BE2C (cell line): ENCODE measurements at regions not wholly inside any gene's neighbourhood (a gene's known extent, or its start where the extent isn't known, plus 50 kb on each side); places are given as distances from the start of the nearest gene placed in this dataset.

Experiments
- DNase-seq: peaks from one replicate; pipeline ENCODE4 v3.0.0-alpha.2; 2020
- H3K27me3 ChIP-seq: fragments of 250-450 bp; sonication (Bioruptor Pico); 2 replicates; pipeline ENCODE4 v1.5.1; 2020; ENCODE audit warnings: mild to moderate bottlenecking
- H3K36me3 ChIP-seq: fragments of 250-450 bp; sonication (Bioruptor Pico); 2 replicates; pipeline ENCODE4 v1.5.1; 2020; ENCODE audit warnings: mild to moderate bottlenecking
- H3K4me1 ChIP-seq: fragments of 250-450 bp; sonication (Bioruptor Pico); 2 replicates; pipeline ENCODE4 v1.5.1; 2020
- H3K4me3 ChIP-seq: 2 replicates; pipeline ENCODE4 v1.5.1; 2011; ENCODE audit warnings: low read depth, low read length
- H3K9me3 ChIP-seq: fragments of 250-450 bp; sonication (Bioruptor Pico); 2 replicates; pipeline ENCODE4 v1.5.1; 2020
- CTCF ChIP-seq: IDR thresholded peaks from 2 replicates; pipeline ENCODE4 v1.5.1; 2012; ENCODE audit warnings: mild to moderate bottlenecking, low read depth, low read length

DNA sequence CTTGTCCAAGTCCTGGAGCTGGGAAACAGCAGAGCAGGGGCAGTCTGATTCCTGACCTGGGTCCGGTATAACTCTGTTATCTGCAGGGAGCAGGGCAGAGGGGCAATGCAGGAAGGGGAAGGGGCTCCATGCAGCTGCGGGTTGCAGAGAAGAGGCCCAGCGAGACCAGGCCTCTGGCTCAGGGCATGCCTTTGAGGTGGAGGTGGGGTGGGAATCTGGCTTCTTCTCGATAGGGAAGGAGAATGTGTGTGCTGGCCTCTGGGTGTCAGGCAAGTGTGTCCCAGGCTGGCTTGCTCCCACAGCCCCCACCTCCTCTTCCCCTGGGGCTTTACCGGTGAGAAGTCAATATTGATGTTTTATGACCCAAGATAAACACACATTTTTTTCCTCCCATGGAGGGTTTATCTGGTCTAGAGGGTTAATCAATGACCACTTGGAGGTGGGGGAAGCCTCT is 187.1 kb upstream of the HAAO start:
- H3K4me1 ChIP-seq = peaks cover 7% of the 10 kb centered on the region; the same call in 1 of the 2 replicates
- DNase-seq = no peak
- H3K9me3 ChIP-seq = peaks cover 3% of the 10 kb centered on the region
- H3K4me3 ChIP-seq = no peak overlapping the region
- H3K27me3 ChIP-seq = no peaks in the 10 kb centered on the region
- no peaks in the 10 kb centered on the region for H3K36me3 ChIP-seq
- TF ChIP-seq CTCF = no peak

DNA sequence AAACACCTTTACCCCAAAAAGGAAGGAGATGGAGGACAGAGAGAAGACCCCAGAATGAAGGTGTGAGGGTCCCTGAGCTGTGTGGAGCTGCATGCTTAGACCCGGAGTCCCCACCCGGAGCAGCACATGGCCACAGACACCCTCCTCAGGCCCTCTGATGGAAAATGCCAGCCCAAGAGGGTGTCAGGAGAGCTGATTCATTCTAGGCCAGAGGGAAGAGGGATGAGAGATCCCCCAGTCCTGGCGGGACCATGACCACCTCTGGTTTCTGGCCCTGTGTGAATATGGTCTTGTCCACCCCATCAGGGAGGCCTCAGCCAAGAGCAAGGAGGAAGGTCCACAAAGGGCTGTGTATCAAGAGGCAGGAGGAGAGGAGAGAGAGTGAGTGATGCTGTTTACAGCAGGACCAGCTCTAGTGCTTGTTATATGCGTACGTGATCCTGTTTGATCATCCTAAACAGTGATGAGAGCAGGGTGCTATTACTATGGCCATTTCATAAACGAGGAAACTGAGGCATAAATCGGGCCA is 186.6 kb upstream of the HAAO start:
- TF ChIP-seq CTCF = no peak
- Histone ChIP-seq H3K4me3 (no peak overlapping the region), H3K9me3 (peaks cover 3% of the 10 kb centered on the region), H3K4me1 (0 out of 2 replicates have a peak, but pooled peaks cover 2% of the 10 kb centered on the region), H3K27me3 (no peaks in the 10 kb centered on the region), H3K36me3 (no peaks in the 10 kb centered on the region)
- DNase-seq = no peak

- DNase-seq = no peak
- Histone ChIP-seq H3K27me3 (no peaks in the 10 kb centered on the region), H3K4me3 (no peak overlapping the region), H3K4me1 (0 out of 2 replicates have a peak, but pooled peaks cover 2% of the 10 kb centered on the region), H3K36me3 (no peaks in the 10 kb centered on the region), H3K9me3 (peaks cover 3% of the 10 kb centered on the region)
- TF ChIP-seq CTCF = no peak
Observed at GRCh38 chr2:42978175-42978886, 185.9 kb upstream of the HAAO start.

DNA sequence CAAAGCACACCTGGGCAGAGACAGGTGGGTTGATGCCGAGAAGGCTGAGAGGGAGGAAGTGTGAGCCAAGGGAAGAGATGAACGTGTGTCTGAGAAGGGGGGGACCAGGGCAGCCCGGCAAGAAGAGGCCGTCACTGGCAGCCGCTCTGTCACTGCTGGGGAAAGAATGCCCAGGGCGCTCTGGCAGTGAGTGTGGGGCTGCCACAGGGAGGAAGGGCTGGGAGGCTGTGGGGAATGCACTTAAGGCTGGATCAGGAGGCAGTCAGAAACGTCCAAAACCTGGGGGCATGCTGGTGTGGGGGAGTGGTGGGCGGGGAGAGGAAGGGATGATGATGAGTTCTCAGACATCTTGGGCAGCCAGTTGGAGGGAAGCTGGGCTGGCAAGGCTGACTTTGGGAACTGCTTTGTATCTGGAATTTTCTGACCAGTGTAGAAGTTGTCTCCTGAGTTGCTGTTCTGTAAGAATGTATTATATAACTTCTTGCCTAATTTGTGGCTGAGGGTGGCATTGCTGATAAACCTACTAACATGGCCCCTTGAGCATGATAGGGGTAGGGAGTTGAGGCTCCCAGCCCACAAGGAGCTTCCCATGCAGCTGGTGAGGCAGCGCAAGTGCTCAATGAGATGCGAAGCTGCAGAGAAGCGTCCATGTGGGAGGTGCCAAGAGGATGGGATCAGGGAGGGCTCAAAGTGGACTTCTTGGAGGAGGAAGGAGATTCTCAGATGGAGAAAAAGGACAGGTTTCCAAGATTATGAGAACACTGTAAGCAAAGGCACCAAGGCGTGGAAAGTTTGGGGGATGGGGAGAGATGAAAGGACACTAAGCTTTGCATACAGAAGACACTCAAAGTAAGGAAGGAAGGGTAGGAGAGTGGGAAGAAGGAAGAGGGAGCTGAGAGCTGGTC is 185.1 kb upstream of the HAAO start:
- Histone ChIP-seq H3K4me1 (0 out of 2 replicates have a peak, but pooled peaks cover 2% of the 10 kb centered on the region), H3K9me3 (peaks cover 3% of the 10 kb centered on the region), H3K36me3 (no peaks in the 10 kb centered on the region), H3K4me3 (no peak overlapping the region), H3K27me3 (no peaks in the 10 kb centered on the region)
- TF ChIP-seq CTCF = no peak
- no peak for DNase-seq

- H3K36me3 ChIP-seq = no peaks in the 10 kb centered on the region
- no peaks in the 10 kb centered on the region for H3K27me3 ChIP-seq
- H3K4me3 ChIP-seq = no peak overlapping the region
- H3K4me1 ChIP-seq = 0 out of 2 replicates have a peak, but pooled peaks cover 2% of the 10 kb centered on the region
- no peak for DNase-seq
- no peak for TF ChIP-seq CTCF
- H3K9me3 ChIP-seq = no peaks in the 10 kb centered on the region
Observed at GRCh38 chr2:42976351-42976750, 184.0 kb upstream of the HAAO start.
